Endothelial cell of umbilical vein (primary cell): ENCODE measurements at regions not wholly inside any gene's neighbourhood (a gene's known extent, or its start where the extent isn't known, plus 50 kb on each side); places are given as distances from the start of the nearest gene placed in this dataset.

ENCODE experiments used
- BruUV-seq: library from RNA; stranded (reverse); fragments of 400-500 nt; replicated peaks from 2 replicates; lab custom pipeline; 2021; lab: Mats Ljungman, UMichigan
- CTCF ChIA-PET: fragments of 300-600, 350-600 bp; sonication (Branson Sonifier 250); formaldehyde crosslinking; loops from one replicate; lab custom pipeline; 2021; ENCODE audit warnings: antibody characterized with exemption, inconsistent platforms; lab: Charles Lee
- POLR2A ChIA-PET: fragments of 300-600, 350-600 bp; sonication (Branson Sonifier 250); formaldehyde crosslinking; loops from one replicate; lab custom pipeline; 2021; ENCODE audit warnings: antibody characterized with exemption, inconsistent platforms; lab: Charles Lee
- DNase-seq: peaks from one replicate; pipeline ENCODE4 v3.0.0-alpha.2; 2011; ENCODE audit warnings: low read depth, low spot score
- FAIRE-seq: peaks from 2 replicates; lab custom pipeline; 2011; peaks lifted over from hg19 to GRCh38; lab: Jason Lieb, UNC
- H2AFZ ChIP-seq: 2 replicates; pipeline ENCODE4 v1.6.0; 2012; ENCODE audit warnings: low read depth, low read length, control low read depth, inconsistent platforms
- H3K27ac ChIP-seq: 2 replicates; pipeline ENCODE4 v1.5.1; 2011; ENCODE audit warnings: low read depth, mild to moderate bottlenecking, control low read depth, low read length, moderate library complexity; ENCODE audit not compliant: insufficient read depth
- H3K27me3 ChIP-seq, 2 experiments: 2 replicates each; pipeline versions ENCODE4 v1.6.0 to v1.6.1; 2011; ENCODE audit warnings: low read length in 2 of 2, mixed read lengths in 1 of 2; ENCODE audit not compliant: control insufficient read depth in 2 of 2, insufficient read depth in 2 of 2
- H3K36me3 ChIP-seq, 2 experiments: 2 replicates in 1 of 2; 3 replicates in 1 of 2; pipeline ENCODE4 v1.5.1; 2011; ENCODE audit warnings: low read length in 2 of 2, mild to moderate bottlenecking in 1 of 2, moderate library complexity in 1 of 2; ENCODE audit not compliant: control insufficient read depth in 2 of 2, insufficient read depth in 2 of 2; ENCODE audit errors: extremely low read depth in 1 of 2
- H3K4me1 ChIP-seq: 3 replicates; pipeline ENCODE4 v1.5.1; 2011; ENCODE audit warnings: mild to moderate bottlenecking, low read length; ENCODE audit not compliant: control insufficient read depth, insufficient read depth; ENCODE audit errors: extremely low read depth
- H3K4me2 ChIP-seq: 2 replicates; pipeline ENCODE4 v1.6.1; 2011; ENCODE audit warnings: low read length, control low read depth, mixed read lengths; ENCODE audit not compliant: insufficient read depth
- H3K4me3 ChIP-seq, 3 experiments: fragments of 200-600 bp in 1 of 3; sonication (generic), shearing (Covaris generic) in 1 of 3; replicated peaks in 1 of 3; 2 replicates each; pipeline ENCODE4 v1.5.1; 2011 to 2016; ENCODE audit warnings: control low read depth in 3 of 3, low read length in 3 of 3, mild to moderate bottlenecking in 2 of 3, inconsistent platforms in 1 of 3, low read depth in 1 of 3, moderate library complexity in 1 of 3; ENCODE audit not compliant: insufficient read depth in 1 of 3
- H3K79me2 ChIP-seq: 2 replicates; pipeline ENCODE4 v1.6.0; 2012; ENCODE audit warnings: low read length, inconsistent platforms; ENCODE audit not compliant: control insufficient read depth, insufficient read depth
- H3K9ac ChIP-seq: replicated peaks from 2 replicates; pipeline ENCODE3; 2011; ENCODE audit warnings: low read length, control low read depth; ENCODE audit not compliant: insufficient read depth; ENCODE audit errors: extremely low read depth
- H3K9me1 ChIP-seq: replicated peaks from 3 replicates; pipeline ENCODE4 v1.6.0; 2011; ENCODE audit warnings: mild to moderate bottlenecking, low read length; ENCODE audit not compliant: control insufficient read depth, insufficient read depth; ENCODE audit errors: extremely low read depth
- H3K9me3 ChIP-seq: replicated peaks from 2 replicates; pipeline ENCODE4 v1.5.1; 2012; ENCODE audit warnings: low read length, inconsistent platforms; ENCODE audit not compliant: control insufficient read depth, insufficient read depth
- H4K20me1 ChIP-seq: replicated peaks from 2 replicates; pipeline ENCODE3; 2011; ENCODE audit warnings: mild to moderate bottlenecking, low read length; ENCODE audit not compliant: control insufficient read depth, insufficient read depth; ENCODE audit errors: extremely low read depth
- CTCF ChIP-seq, 2 donors: IDR thresholded peaks; 1 replicate in 1 of 2; 2 replicates in 1 of 2; pipeline ENCODE4 v1.5.1; 2011; ENCODE audit warnings: low read length in 2 of 2, mild to moderate bottlenecking in 2 of 2, moderate library complexity in 2 of 2, control low read depth in 1 of 2, inconsistent platforms in 1 of 2, low read depth in 1 of 2; ENCODE audit not compliant: insufficient read depth in 1 of 2; ENCODE audit errors: extremely low read depth in 1 of 2
- EZH2 ChIP-seq: IDR thresholded peaks from 2 replicates; pipeline ENCODE4 v1.6.1; 2012; ENCODE audit warnings: borderline replicate concordance, low read depth, mild to moderate bottlenecking, moderate library complexity, low read length, inconsistent platforms; ENCODE audit not compliant: severe bottlenecking
- FOS ChIP-seq: IDR thresholded peaks from 2 replicates; pipeline ENCODE4 v1.6.1; 2011; ENCODE audit warnings: mild to moderate bottlenecking, low read length, moderate library complexity, borderline replicate concordance; ENCODE audit not compliant: insufficient read depth
- GATA2 ChIP-seq: IDR thresholded peaks from 2 replicates; pipeline ENCODE4 v1.7.0; 2011; ENCODE audit warnings: low read depth, mild to moderate bottlenecking, moderate library complexity, mixed read lengths, low read length; ENCODE audit not compliant: insufficient read length, insufficient read depth
- JUN ChIP-seq: IDR thresholded peaks from 2 replicates; pipeline ENCODE4 v1.6.1; 2011; ENCODE audit warnings: borderline replicate concordance, low read depth; ENCODE audit not compliant: insufficient read length, insufficient read depth
- MAX ChIP-seq: IDR thresholded peaks from 2 replicates; pipeline ENCODE4 v1.6.1; 2011; ENCODE audit not compliant: insufficient read depth, insufficient read length
- MYC ChIP-seq: IDR thresholded peaks from one replicate; pipeline ENCODE4 v1.6.1; 2011; ENCODE audit warnings: mild to moderate bottlenecking, low read depth, low read length
- POLR2A ChIP-seq: IDR thresholded peaks from 2 replicates; pipeline ENCODE4 v1.6.1; 2012; ENCODE audit warnings: low read depth, mild to moderate bottlenecking, control low read depth, low read length
- POLR2AphosphoS5 ChIP-seq: IDR thresholded peaks from 2 replicates; pipeline ENCODE4 v1.6.1; 2012; ENCODE audit warnings: low read depth, mild to moderate bottlenecking, control low read depth, low read length, moderate library complexity; ENCODE audit not compliant: insufficient read depth
- dilution Hi-C: fragments of 300-500 bp; cut with MboI; formaldehyde crosslinking; loops from one replicate; pipeline ENCODE4 v1.15.0; 2019; ENCODE audit warnings: low sequenced_read_pairs; ENCODE audit not compliant: extremely low pct_ligation_motif_present
- intact Hi-C: fragments of 100-400 bp; cut with micrococcal nuclease; formaldehyde crosslinking; loops from one replicate; pipeline ENCODE4 v1.10.0; 2022

- no peak overlapping the region for H3K4me3 ChIP-seq
- H3K27ac ChIP-seq, result no peak overlapping the region
- TF ChIP-seq GATA2 (no peak), FOS (no peak), POLR2A (no peak), EZH2 (no peak), MAX (no peak), JUN (no peak), MYC (no peak), CTCF (IDR thresholded peaks at IDR 0.05; ENCODE audit: extremely low read depth in 1 of 2, insufficient read depth in 1 of 2, low read depth in 1 of 2, low read length in 2 of 2) (no peak), POLR2AphosphoS5 (no peak)
- H3K9me3 ChIP-seq, result no peaks in the 10 kb centered on the region
- BruUV-seq, result no TSS peak
- dilution Hi-C loops, result no loop called here
- H3K36me3 ChIP-seq, result no peaks in the 10 kb centered on the region
- intact Hi-C loops, result no loop called here
- no peaks in the 10 kb centered on the region for H3K4me1 ChIP-seq
- peaks cover 3 to 6% of the 10 kb centered on the region in 2 experiments for H3K27me3 ChIP-seq
- H3K4me2 ChIP-seq, result no peak overlapping the region
- DNase-seq (no peak), FAIRE-seq (no peak)
- ChIA-PET POLR2A (no interaction called here), CTCF (interaction anchor here (1.5 kb wide), 1 partner anchor 13 kb away, joined by 5 read pairs; no protein-coding TSS in a partner anchor)
- no peak overlapping the region for H2AFZ ChIP-seq
- H3K9ac ChIP-seq, result no peak overlapping the region
- H4K20me1 ChIP-seq, result no peaks in the 10 kb centered on the region
- no peaks in the 10 kb centered on the region for H3K79me2 ChIP-seq
- no peaks in the 10 kb centered on the region for H3K9me1 ChIP-seq
Observed at GRCh38 chr12:91743704-91744321, 401.8 kb downstream of the BTG1 start.
